ENCODE measurements at regions not wholly inside any gene's neighbourhood (a gene's known extent, or its start where the extent isn't known, plus 50 kb on each side); places are given as distances from the start of the nearest gene placed in this dataset.

DNA sequence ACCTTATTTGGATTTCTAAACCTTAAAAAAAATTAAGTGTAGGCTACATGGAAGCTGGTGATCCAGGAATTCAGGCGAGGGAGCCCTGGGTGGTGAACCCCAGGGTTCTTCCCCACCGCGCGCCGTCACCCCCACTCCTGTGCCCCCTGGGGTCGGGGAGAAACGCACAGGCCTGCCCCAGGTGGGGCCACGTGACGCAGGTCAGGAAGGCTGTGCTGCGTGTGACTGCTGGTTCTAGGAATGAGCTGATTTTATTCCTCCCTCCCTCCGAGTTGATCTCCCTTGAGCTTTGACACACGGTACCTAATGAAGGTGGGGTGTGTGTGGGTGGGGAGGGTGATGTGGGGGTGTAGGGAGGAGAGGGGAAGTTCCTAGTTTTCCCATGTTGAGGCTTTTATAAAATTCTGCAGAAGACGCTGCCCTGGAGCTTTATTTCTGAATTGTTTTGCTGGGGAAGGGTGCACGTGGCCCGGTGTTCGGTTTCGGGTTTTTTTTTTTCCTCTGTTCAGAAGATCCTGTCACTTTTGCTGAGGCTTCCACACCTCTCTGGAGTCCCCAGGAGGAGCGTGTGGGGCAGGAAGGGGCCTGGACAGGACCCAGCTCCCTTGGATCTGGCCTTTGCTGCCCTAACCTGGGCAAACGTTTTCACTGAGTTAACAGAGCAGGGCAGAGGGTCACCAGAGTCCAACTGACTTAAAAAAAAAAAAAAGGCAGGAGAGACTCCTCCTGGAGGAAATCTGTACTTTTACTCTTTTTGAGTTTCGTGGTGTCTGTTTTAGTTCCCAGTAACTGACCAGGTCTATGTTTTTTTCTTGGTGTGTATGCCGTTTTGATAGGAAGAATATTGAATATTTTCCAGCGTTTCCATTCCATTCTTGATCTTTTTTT, 55.8 kb upstream of the GSE1 start (continued):
- TF ChIP-seq ZKSCAN1 (IDR thresholded peaks at IDR 0.05; ENCODE audit: low read length) (no peak), ZFP36L1 (CRISPR knock-in tag; IDR thresholded peaks at IDR 0.05) (no peak), ZNF749 (CRISPR knock-in tag; IDR thresholded peaks at IDR 0.05; ENCODE audit: borderline replicate concordance) (no peak), NFIB (CRISPR knock-in tag; IDR thresholded peaks at IDR 0.05; ENCODE audit: borderline replicate concordance) (no peak), CC2D1A (CRISPR knock-in tag; IDR thresholded peaks at IDR 0.05) (no peak), ZNF773 (CRISPR knock-in tag; IDR thresholded peaks at IDR 0.05; ENCODE audit: borderline replicate concordance) (no peak), HNRNPUL1 (IDR thresholded peaks at IDR 0.05; ENCODE audit: low read depth, low read length) (no peak), ZBTB21 (CRISPR knock-in tag; IDR thresholded peaks at IDR 0.05) (no peak), ZFP41 (CRISPR knock-in tag; IDR thresholded peaks at IDR 0.05; ENCODE audit: borderline replicate concordance) (no peak), HMG20A (CRISPR knock-in tag; IDR thresholded peaks at IDR 0.05; ENCODE audit: borderline replicate concordance) (no peak), PRPF4 (IDR thresholded peaks at IDR 0.05; ENCODE audit: low read depth, low read length, poor library complexity, severe bottlenecking) (no peak), ZBTB7A (CRISPR knock-in tag; IDR thresholded peaks at IDR 0.05) (no peak)
- TF ChIP-seq, protein P1, sequence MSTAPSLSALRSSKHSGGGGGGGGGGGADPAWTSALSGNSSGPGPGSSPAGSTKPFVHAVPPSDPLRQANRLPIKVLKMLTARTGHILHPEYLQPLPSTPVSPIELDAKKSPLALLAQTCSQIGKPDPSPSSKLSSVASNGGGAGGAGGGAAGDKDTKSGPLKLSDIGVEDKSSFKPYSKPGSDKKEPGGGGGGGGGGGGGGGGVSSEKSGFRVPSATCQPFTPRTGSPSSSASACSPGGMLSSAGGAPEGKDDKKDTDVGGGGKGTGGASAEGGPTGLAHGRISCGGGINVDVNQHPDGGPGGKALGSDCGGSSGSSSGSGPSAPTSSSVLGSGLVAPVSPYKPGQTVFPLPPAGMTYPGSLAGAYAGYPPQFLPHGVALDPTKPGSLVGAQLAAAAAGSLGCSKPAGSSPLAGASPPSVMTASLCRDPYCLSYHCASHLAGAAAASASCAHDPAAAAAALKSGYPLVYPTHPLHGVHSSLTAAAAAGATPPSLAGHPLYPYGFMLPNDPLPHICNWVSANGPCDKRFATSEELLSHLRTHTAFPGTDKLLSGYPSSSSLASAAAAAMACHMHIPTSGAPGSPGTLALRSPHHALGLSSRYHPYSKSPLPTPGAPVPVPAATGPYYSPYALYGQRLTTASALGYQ (CRISPR knock-in tag; IDR thresholded peaks at IDR 0.05), result peak; percentile 10; the same call in 1 of the 2 replicates
- TF ChIP-seq, protein P2, sequence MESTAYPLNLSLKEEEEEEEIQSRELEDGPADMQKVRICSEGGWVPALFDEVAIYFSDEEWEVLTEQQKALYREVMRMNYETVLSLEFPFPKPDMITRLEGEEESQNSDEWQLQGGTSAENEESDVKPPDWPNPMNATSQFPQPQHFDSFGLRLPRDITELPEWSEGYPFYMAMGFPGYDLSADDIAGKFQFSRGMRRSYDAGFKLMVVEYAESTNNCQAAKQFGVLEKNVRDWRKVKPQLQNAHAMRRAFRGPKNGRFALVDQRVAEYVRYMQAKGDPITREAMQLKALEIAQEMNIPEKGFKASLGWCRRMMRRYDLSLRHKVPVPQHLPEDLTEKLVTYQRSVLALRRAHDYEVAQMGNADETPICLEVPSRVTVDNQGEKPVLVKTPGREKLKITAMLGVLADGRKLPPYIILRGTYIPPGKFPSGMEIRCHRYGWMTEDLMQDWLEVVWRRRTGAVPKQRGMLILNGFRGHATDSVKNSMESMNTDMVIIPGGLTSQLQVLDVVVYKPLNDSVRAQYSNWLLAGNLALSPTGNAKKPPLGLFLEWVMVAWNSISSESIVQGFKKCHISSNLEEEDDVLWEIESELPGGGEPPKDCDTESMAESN (CRISPR knock-in tag; conservative IDR thresholded peaks at IDR 0.05), result 0 out of 2 replicates have a peak, but pooled peaks have one; percentile 3
- TF ChIP-seq, protein P3, sequence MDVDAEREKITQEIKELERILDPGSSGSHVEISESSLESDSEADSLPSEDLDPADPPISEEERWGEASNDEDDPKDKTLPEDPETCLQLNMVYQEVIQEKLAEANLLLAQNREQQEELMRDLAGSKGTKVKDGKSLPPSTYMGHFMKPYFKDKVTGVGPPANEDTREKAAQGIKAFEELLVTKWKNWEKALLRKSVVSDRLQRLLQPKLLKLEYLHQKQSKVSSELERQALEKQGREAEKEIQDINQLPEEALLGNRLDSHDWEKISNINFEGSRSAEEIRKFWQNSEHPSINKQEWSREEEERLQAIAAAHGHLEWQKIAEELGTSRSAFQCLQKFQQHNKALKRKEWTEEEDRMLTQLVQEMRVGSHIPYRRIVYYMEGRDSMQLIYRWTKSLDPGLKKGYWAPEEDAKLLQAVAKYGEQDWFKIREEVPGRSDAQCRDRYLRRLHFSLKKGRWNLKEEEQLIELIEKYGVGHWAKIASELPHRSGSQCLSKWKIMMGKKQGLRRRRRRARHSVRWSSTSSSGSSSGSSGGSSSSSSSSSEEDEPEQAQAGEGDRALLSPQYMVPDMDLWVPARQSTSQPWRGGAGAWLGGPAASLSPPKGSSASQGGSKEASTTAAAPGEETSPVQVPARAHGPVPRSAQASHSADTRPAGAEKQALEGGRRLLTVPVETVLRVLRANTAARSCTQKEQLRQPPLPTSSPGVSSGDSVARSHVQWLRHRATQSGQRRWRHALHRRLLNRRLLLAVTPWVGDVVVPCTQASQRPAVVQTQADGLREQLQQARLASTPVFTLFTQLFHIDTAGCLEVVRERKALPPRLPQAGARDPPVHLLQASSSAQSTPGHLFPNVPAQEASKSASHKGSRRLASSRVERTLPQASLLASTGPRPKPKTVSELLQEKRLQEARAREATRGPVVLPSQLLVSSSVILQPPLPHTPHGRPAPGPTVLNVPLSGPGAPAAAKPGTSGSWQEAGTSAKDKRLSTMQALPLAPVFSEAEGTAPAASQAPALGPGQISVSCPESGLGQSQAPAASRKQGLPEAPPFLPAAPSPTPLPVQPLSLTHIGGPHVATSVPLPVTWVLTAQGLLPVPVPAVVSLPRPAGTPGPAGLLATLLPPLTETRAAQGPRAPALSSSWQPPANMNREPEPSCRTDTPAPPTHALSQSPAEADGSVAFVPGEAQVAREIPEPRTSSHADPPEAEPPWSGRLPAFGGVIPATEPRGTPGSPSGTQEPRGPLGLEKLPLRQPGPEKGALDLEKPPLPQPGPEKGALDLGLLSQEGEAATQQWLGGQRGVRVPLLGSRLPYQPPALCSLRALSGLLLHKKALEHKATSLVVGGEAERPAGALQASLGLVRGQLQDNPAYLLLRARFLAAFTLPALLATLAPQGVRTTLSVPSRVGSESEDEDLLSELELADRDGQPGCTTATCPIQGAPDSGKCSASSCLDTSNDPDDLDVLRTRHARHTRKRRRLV (CRISPR knock-in tag; IDR thresholded peaks at IDR 0.05), result no peak
- TF ChIP-seq, protein P4, sequence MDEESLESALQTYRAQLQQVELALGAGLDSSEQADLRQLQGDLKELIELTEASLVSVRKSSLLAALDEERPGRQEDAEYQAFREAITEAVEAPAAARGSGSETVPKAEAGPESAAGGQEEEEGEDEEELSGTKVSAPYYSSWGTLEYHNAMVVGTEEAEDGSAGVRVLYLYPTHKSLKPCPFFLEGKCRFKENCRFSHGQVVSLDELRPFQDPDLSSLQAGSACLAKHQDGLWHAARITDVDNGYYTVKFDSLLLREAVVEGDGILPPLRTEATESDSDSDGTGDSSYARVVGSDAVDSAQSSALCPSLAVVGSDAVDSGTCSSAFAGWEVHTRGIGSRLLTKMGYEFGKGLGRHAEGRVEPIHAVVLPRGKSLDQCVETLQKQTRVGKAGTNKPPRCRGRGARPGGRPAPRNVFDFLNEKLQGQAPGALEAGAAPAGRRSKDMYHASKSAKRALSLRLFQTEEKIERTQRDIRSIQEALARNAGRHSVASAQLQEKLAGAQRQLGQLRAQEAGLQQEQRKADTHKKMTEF (CRISPR knock-in tag; IDR thresholded peaks at IDR 0.05), result no peak
- TF ChIP-seq, protein P5, sequence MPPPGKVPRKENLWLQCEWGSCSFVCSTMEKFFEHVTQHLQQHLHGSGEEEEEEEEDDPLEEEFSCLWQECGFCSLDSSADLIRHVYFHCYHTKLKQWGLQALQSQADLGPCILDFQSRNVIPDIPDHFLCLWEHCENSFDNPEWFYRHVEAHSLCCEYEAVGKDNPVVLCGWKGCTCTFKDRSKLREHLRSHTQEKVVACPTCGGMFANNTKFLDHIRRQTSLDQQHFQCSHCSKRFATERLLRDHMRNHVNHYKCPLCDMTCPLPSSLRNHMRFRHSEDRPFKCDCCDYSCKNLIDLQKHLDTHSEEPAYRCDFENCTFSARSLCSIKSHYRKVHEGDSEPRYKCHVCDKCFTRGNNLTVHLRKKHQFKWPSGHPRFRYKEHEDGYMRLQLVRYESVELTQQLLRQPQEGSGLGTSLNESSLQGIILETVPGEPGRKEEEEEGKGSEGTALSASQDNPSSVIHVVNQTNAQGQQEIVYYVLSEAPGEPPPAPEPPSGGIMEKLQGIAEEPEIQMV (CRISPR knock-in tag; IDR thresholded peaks at IDR 0.05; ENCODE audit: low read depth), result no peak
